ENCODE measurements at regions not wholly inside any gene's neighbourhood (a gene's known extent, or its start where the extent isn't known, plus 50 kb on each side); places are given as distances from the start of the nearest gene placed in this dataset.

DNA sequence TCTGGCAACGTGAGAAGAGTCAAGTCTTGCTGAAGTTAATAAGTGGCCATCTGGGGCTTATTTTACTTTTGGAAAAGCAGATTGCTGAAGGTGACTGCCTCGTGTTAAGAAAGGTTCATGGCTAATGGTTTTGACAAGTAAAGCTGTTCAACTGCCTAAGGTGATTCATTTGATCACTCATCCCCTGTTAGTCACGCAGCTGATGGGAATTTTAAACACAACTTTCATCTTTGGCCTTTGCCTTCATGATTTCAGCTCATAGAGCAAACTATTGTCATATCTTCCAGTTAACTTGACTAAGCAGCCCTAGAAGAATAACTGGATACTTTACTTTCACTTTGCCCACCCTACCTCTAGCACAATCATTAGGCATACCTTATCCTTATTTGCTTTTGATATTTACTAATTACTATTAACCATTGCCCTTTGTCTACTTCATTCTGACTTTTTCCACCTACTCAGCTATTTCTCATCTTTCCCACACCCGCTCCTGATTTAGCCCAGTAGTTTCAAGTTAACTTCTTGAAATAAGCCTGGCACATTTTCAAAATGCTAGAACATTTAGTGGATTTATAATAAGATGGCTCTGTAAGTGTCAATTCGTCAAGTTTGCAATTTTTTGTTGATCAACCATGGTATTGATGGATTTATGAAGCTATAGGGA is 170.6 kb upstream of the S100G start:
- no peak overlapping the region for H3K4me3 ChIP-seq (ENCODE audit: low read length in 3 of 3)
- H3K9me3 ChIP-seq (ENCODE audit: control insufficient read depth in 3 of 3, low read length in 3 of 3) = no peaks in the 10 kb centered on the region
- H3K27me3 ChIP-seq (ENCODE audit: control insufficient read depth in 3 of 3, insufficient read depth in 3 of 3, low read length in 3 of 3) = peaks cover 0 to 2% (median 0%) of the 10 kb centered on the region in 3 donors
- H3K27ac ChIP-seq (ENCODE audit: low read depth, low read length) = no peak overlapping the region
- H3K9ac ChIP-seq (ENCODE audit: low read depth in 1 of 3, low read length in 3 of 3) = no peak overlapping the region
- H3K4me1 ChIP-seq (ENCODE audit: control insufficient read depth in 3 of 3, insufficient read depth in 3 of 3, low read length in 3 of 3) = peaks cover 0 to 4% (median 2%) of the 10 kb centered on the region in 3 donors
- no peaks in the 10 kb centered on the region for H3K36me3 ChIP-seq (ENCODE audit: control insufficient read depth in 3 of 3, insufficient read depth in 3 of 3, low read length in 3 of 3)

DNA sequence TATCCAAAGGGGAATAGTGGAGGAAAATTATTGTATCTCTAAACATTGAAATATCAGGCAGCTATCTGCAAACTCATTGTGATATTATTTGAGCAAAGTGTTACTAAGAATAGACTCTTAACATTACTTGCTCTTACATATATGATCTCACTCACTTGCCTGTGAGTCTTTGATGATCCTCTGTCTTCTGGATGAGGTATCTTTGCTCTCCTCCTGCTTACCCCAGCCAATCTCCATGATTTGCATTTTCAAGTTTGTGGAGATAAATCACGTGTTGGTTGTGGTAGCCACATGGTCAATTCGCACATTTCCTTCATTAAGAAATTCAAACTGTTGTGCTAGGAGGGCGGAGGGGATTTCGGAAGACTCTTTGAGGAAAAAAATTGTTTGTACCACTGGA is 169.9 kb upstream of the S100G start:
- no peak overlapping the region for H3K27ac ChIP-seq (ENCODE audit: low read depth, low read length)
- peaks cover 0 to 2% (median 0%) of the 10 kb centered on the region in 3 donors for H3K27me3 ChIP-seq (ENCODE audit: control insufficient read depth in 3 of 3, insufficient read depth in 3 of 3, low read length in 3 of 3)
- H3K4me1 ChIP-seq (ENCODE audit: control insufficient read depth in 3 of 3, insufficient read depth in 3 of 3, low read length in 3 of 3) = peaks cover 0 to 4% (median 2%) of the 10 kb centered on the region in 3 donors
- H3K4me3 ChIP-seq (ENCODE audit: low read length in 3 of 3) = no peak overlapping the region
- H3K36me3 ChIP-seq (ENCODE audit: control insufficient read depth in 3 of 3, insufficient read depth in 3 of 3, low read length in 3 of 3) = no peaks in the 10 kb centered on the region
- H3K9ac ChIP-seq (ENCODE audit: low read depth in 1 of 3, low read length in 3 of 3) = no peak overlapping the region
- H3K9me3 ChIP-seq (ENCODE audit: control insufficient read depth in 3 of 3, low read length in 3 of 3) = no peaks in the 10 kb centered on the region

DNA sequence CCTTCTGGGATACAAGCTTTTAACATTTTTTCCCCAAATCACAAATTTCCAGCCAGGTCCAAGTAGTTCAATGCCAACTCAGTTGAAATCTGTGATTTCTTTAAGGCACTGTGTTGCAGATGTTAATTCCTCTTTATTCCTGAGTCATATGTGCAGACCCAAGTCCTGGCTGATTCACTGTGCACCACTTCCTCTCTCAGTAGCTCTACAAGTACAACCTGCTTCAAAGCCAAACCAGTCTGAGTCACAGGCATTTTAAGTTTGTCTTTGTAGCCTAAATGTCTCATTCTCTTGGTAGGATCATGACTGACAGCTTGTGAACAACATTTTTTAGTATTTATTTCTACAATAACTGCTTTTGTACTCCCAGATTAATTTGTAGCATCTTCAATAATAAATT is 165.6 kb upstream of the S100G start:
- H3K4me1 ChIP-seq (ENCODE audit: control insufficient read depth in 3 of 3, insufficient read depth in 3 of 3, low read length in 3 of 3) = peaks cover 0 to 4% (median 2%) of the 10 kb centered on the region in 3 donors
- no peaks in the 10 kb centered on the region for H3K36me3 ChIP-seq (ENCODE audit: control insufficient read depth in 3 of 3, insufficient read depth in 3 of 3, low read length in 3 of 3)
- no peaks in the 10 kb centered on the region for H3K9me3 ChIP-seq (ENCODE audit: control insufficient read depth in 3 of 3, low read length in 3 of 3)
- no peak overlapping the region for H3K4me3 ChIP-seq (ENCODE audit: low read length in 3 of 3)
- peaks cover 0 to 2% (median 0%) of the 10 kb centered on the region in 3 donors for H3K27me3 ChIP-seq (ENCODE audit: control insufficient read depth in 3 of 3, insufficient read depth in 3 of 3, low read length in 3 of 3)
- H3K9ac ChIP-seq (ENCODE audit: low read depth in 1 of 3, low read length in 3 of 3) = no peak overlapping the region
- no peak overlapping the region for H3K27ac ChIP-seq (ENCODE audit: low read depth, low read length)

DNA sequence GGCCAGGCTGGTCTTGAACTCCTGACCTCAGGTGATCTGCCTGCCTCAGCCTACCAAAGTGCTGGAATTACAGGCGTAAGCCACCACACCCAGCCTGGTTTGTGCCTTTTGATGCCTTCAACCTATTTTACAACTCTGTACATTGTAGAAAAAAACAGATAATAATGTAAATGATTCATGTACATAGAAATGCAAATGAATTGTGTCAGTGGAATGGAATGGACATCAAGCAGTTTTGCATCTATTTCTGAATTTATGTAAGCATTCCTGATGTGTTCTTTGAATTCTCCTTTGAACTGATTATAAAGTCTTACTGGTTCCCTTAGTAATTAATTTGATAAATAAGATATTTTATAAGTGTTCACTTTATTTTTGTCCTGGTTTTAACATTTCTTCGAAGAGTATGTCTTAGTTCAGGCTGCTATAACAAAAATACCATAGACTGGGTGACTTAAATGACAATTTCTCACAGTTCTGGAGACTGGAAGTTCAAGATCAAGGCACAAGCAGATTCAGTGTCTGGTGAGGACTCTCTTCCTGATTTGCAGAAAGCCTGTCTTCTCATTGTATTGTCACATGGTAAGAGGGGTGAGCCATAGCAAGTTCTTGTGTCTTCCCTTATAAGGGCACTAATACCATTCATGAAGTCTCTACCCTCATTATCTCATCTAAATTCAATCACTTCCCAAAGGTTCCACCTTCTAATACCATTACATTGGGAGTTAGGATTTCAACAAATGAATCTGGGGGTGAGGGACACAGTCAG is 162.2 kb upstream of the S100G start:
- H3K4me3 ChIP-seq (ENCODE audit: low read length in 3 of 3) = no peak overlapping the region
- H3K36me3 ChIP-seq (ENCODE audit: control insufficient read depth in 3 of 3, insufficient read depth in 3 of 3, low read length in 3 of 3) = no peaks in the 10 kb centered on the region
- peaks cover 0 to 2% (median 0%) of the 10 kb centered on the region in 3 donors for H3K27me3 ChIP-seq (ENCODE audit: control insufficient read depth in 3 of 3, insufficient read depth in 3 of 3, low read length in 3 of 3)
- H3K4me1 ChIP-seq (ENCODE audit: control insufficient read depth in 3 of 3, insufficient read depth in 3 of 3, low read length in 3 of 3) = no peaks in the 10 kb centered on the region
- H3K27ac ChIP-seq (ENCODE audit: low read depth, low read length) = no peak overlapping the region
- no peaks in the 10 kb centered on the region for H3K9me3 ChIP-seq (ENCODE audit: control insufficient read depth in 3 of 3, low read length in 3 of 3)
- no peak overlapping the region for H3K9ac ChIP-seq (ENCODE audit: low read depth in 1 of 3, low read length in 3 of 3)

DNA sequence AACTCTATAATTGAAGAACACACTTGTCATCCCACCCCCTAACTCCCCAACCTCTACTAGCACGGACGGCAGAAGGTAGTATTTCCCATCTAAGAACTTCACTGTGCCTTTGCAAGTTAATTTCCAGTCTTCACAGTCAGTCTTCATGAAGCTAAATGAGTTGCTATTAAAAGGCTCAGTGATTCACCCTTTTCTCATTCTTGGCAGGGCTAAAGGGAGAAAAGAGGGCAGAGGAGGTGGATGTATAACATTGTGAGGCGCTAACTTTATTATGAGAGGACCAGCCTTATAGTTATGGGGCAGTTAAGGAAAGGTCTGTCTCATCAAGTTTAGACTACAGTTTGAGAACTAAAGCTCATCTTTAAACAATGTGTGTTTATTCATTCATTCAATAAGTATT is 161.0 kb upstream of the S100G start:
- Histone ChIP-seq H3K36me3 (ENCODE audit: control insufficient read depth in 3 of 3, insufficient read depth in 3 of 3, low read length in 3 of 3) (no peaks in the 10 kb centered on the region), H3K27me3 (ENCODE audit: control insufficient read depth in 3 of 3, insufficient read depth in 3 of 3, low read length in 3 of 3) (peaks cover 0 to under 1% (median 0%) of the 10 kb centered on the region in 3 donors), H3K9me3 (ENCODE audit: control insufficient read depth in 3 of 3, low read length in 3 of 3) (no peaks in the 10 kb centered on the region), H3K27ac (ENCODE audit: low read depth, low read length) (no peak overlapping the region), H3K4me1 (ENCODE audit: control insufficient read depth in 3 of 3, insufficient read depth in 3 of 3, low read length in 3 of 3) (no peaks in the 10 kb centered on the region), H3K4me3 (ENCODE audit: low read length in 3 of 3) (no peak overlapping the region), H3K9ac (ENCODE audit: low read depth in 1 of 3, low read length in 3 of 3) (no peak overlapping the region)

DNA sequence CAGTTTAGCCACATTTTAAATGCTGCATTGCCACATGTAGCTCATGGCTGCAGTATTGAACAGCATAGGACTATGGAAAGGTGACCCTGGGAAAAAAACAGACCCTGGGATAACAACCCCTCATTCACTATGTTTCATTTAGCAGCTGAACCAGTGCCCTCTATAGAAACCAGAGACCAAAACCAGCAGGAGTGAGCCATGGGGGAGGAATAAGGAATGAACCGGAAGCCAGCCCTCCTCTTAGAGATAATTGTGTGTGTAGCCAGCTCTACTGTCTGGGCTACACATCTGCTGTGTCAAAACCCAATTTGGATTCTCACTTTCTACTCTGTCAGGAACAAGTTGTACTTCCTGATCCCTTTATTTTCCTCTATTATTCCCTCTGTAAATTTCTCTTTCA is 158.5 kb upstream of the S100G start:
- no peak overlapping the region for H3K27ac ChIP-seq (ENCODE audit: low read depth, low read length)
- no peaks in the 10 kb centered on the region for H3K36me3 ChIP-seq (ENCODE audit: control insufficient read depth in 3 of 3, insufficient read depth in 3 of 3, low read length in 3 of 3)
- H3K9ac ChIP-seq (ENCODE audit: low read depth in 1 of 3, low read length in 3 of 3) = no peak overlapping the region
- no peaks in the 10 kb centered on the region for H3K27me3 ChIP-seq (ENCODE audit: control insufficient read depth in 3 of 3, insufficient read depth in 3 of 3, low read length in 3 of 3)
- H3K4me1 ChIP-seq (ENCODE audit: control insufficient read depth in 3 of 3, insufficient read depth in 3 of 3, low read length in 3 of 3) = no peaks in the 10 kb centered on the region
- H3K4me3 ChIP-seq (ENCODE audit: low read length in 3 of 3) = no peak overlapping the region
- no peaks in the 10 kb centered on the region for H3K9me3 ChIP-seq (ENCODE audit: control insufficient read depth in 3 of 3, low read length in 3 of 3)

DNA sequence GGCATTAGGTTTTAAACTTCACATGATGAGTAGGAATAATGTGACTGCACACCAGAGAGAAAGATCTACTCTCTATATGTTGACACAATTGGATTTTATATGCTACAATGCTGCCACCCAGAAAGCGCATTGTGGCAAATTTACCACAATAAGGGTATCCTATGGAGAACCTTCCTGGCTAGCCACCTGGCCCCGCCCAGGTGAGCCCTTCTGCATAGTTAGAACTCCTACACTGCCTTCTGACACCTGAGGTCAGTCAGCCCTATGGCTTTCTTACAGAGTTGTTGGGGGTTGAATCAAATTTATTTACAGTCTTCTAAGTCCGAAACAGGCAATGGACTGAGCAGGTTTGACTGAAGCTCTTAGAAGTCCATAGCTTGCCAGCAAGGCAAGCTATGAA is 153.8 kb upstream of the S100G start:
- Histone ChIP-seq H3K27ac (ENCODE audit: low read depth, low read length) (no peak overlapping the region), H3K9ac (ENCODE audit: low read depth in 1 of 3, low read length in 3 of 3) (no peak overlapping the region)

DNA sequence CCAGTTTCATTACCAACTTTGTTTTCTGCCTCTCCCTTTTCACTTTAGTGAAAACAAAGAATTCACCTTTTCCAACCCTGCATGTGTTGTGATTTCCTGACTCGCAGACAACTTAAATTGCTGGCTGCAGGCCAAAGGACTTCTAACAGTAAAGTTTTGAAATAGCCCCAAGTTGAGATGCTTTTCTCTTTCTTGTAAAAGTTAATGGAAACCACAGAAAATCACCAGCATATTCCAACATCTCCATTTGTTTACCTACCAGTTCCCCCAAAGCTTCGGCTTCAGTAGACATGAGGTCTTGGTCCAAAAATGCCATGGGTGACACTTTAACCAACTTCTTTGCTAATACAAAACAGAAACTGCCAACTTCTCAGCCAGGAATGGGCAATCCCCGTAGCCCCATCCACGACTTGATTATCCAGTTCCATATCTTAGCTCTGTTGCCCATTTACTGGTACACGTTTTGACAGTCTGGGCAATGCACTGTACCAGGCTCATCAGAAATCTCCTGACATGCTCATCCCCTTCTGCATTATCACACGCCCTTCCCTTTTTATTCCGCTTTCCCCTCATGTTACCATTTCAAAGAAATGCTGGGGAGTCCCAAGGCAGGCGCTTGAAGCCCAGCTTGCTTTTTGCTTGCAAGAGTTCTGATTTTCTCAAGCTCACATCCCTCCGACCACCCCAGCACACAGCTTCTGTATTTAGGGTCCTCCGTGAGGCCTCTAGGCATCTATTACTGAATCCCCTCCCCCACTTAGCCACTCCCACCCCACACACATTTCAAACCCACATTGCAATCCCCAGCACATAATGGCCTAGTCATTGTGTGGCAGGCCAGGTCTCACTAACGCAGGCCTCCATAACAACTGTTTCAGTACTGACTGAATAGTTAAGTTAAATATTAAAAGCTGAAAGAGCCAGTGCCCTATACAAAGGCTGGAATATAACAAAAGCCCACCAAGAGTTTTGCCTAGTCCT is 137.9 kb upstream of the S100G start:
- no peak overlapping the region for H3K27ac ChIP-seq (ENCODE audit: low read depth, low read length)
- no peaks in the 10 kb centered on the region for H3K27me3 ChIP-seq (ENCODE audit: control insufficient read depth in 3 of 3, insufficient read depth in 3 of 3, low read length in 3 of 3)
- no peak overlapping the region for H3K9ac ChIP-seq (ENCODE audit: low read depth in 1 of 3, low read length in 3 of 3)
- H3K9me3 ChIP-seq (ENCODE audit: control insufficient read depth in 3 of 3, low read length in 3 of 3) = no peaks in the 10 kb centered on the region
- H3K36me3 ChIP-seq (ENCODE audit: control insufficient read depth in 3 of 3, insufficient read depth in 3 of 3, low read length in 3 of 3) = no peaks in the 10 kb centered on the region
- no peaks in the 10 kb centered on the region for H3K4me1 ChIP-seq (ENCODE audit: control insufficient read depth in 3 of 3, insufficient read depth in 3 of 3, low read length in 3 of 3)
- H3K4me3 ChIP-seq (ENCODE audit: low read length in 3 of 3) = no peak overlapping the region

More for the DNA sequence above, 153.8 kb upstream of the S100G start:
- Histone ChIP-seq H3K4me3 (ENCODE audit: low read length in 3 of 3) (no peak overlapping the region), H3K9me3 (ENCODE audit: control insufficient read depth in 3 of 3, low read length in 3 of 3) (no peaks in the 10 kb centered on the region), H3K27me3 (ENCODE audit: control insufficient read depth in 3 of 3, insufficient read depth in 3 of 3, low read length in 3 of 3) (no peaks in the 10 kb centered on the region), H3K36me3 (ENCODE audit: control insufficient read depth in 3 of 3, insufficient read depth in 3 of 3, low read length in 3 of 3) (no peaks in the 10 kb centered on the region), H3K4me1 (ENCODE audit: control insufficient read depth in 3 of 3, insufficient read depth in 3 of 3, low read length in 3 of 3) (no peaks in the 10 kb centered on the region)

DNA sequence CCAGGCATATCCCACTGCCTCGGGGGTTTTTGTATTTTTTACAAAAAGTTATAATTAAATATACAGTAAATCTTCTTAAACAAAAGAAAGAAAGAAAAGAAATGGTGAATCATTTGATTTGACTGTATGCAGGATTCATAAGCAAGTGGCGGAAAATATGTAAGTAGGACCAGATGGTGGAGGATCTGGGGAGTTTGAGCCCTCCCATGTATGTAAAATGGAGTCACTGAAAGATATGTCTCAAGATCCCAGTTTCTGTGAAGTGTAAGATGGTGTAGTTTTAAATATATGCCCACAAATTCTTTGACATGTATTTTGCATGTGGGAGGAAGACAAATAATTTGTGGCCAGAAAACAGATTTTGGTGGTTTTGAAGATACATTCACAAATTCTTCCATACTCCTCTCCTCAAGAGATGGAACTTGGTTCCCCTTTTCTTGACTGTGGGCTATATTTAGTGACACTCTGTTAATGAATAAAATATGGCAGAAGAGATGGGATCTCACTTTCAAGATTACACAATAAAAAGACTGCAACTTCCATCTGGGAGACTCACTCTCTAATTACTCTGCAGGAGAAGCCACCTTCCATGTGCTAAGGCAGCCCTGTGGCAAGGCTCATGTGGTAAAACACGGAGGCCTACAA is 133.6 kb upstream of the S100G start:
- Histone ChIP-seq H3K36me3 (ENCODE audit: control insufficient read depth in 3 of 3, insufficient read depth in 3 of 3, low read length in 3 of 3) (no peaks in the 10 kb centered on the region), H3K4me3 (ENCODE audit: low read length in 3 of 3) (no peak overlapping the region), H3K9ac (ENCODE audit: low read depth in 1 of 3, low read length in 3 of 3) (no peak overlapping the region), H3K27me3 (ENCODE audit: control insufficient read depth in 3 of 3, insufficient read depth in 3 of 3, low read length in 3 of 3) (no peaks in the 10 kb centered on the region), H3K27ac (ENCODE audit: low read depth, low read length) (no peak overlapping the region), H3K9me3 (ENCODE audit: control insufficient read depth in 3 of 3, low read length in 3 of 3) (no peaks in the 10 kb centered on the region), H3K4me1 (ENCODE audit: control insufficient read depth in 3 of 3, insufficient read depth in 3 of 3, low read length in 3 of 3) (no peaks in the 10 kb centered on the region)

All from skeletal muscle tissue (tissue), 3 donors.